HEK293 (cell line): ENCODE measurements at regions not wholly inside any gene's neighbourhood (a gene's known extent, or its start where the extent isn't known, plus 50 kb on each side); places are given as distances from the start of the nearest gene placed in this dataset.

Source experiments
- CTCF ChIA-PET: fragments of 350-600 bp; formaldehyde crosslinking; extraction: SDS; loops from one replicate; lab custom pipeline; 2021; ENCODE audit warnings: antibody characterized with exemption; lab: Yijun Ruan, JAX
- POLR2A ChIA-PET: fragments of 300-600 bp; formaldehyde crosslinking; extraction: SDS; loops from one replicate; lab custom pipeline; 2020; ENCODE audit warnings: antibody characterized with exemption, inconsistent platforms; lab: Yijun Ruan, JAX
- H3K27ac ChIP-seq: fragments of 200-500 bp; sonication (Bioruptor generic); 2 replicates; pipeline ENCODE4 v1.5.1; 2014; ENCODE audit warnings: low read depth, low read length, control low read depth, inconsistent platforms; ENCODE audit errors: extremely low read depth
- H3K36me3 ChIP-seq, 2 experiments: fragments of 200-500 bp in 1 of 2; sonication (Bioruptor generic) in 1 of 2; 1 replicate in 1 of 2; 2 replicates in 1 of 2; pipeline ENCODE4 v1.5.1; 2014 to 2017; ENCODE audit warnings: inconsistent platforms in 2 of 2, low read length in 2 of 2; ENCODE audit not compliant: control insufficient read depth in 2 of 2, insufficient read depth in 1 of 2
- H3K4me1 ChIP-seq: fragments of 200-500 bp; sonication (Bioruptor generic); 2 replicates; pipeline ENCODE4 v1.5.1; 2014; ENCODE audit warnings: mild to moderate bottlenecking, low read length, inconsistent platforms; ENCODE audit not compliant: control insufficient read depth, insufficient read depth
- H3K4me3 ChIP-seq: 2 replicates; pipeline ENCODE4 v1.5.1; 2011; ENCODE audit warnings: low read depth, mild to moderate bottlenecking, control low read depth, low read length, moderate library complexity
- H3K9me3 ChIP-seq: fragments of 200-500 bp; sonication (Bioruptor generic); 2 replicates; pipeline ENCODE4 v1.5.1; 2014; ENCODE audit warnings: low read depth, low read length, inconsistent platforms; ENCODE audit not compliant: control insufficient read depth, insufficient read depth
- CTCF ChIP-seq: fragments of 450-650 bp; formaldehyde crosslinking; IDR thresholded peaks from 2 replicates; pipeline ENCODE4 v1.5.1; 2016; ENCODE audit warnings: missing biosample characterization, missing genetic modification characterization
- EGR2 ChIP-seq: fragments of 450-650 bp; formaldehyde crosslinking; IDR thresholded peaks from 2 replicates; pipeline ENCODE4 v1.5.1; 2016; ENCODE audit warnings: low read depth, missing biosample characterization, missing genetic modification characterization
- GLIS1 ChIP-seq: fragments of 450-650 bp; formaldehyde crosslinking; IDR thresholded peaks from 2 replicates; pipeline ENCODE4 v1.5.1; 2016; ENCODE audit warnings: missing biosample characterization, missing genetic modification characterization
- HOXA7 ChIP-seq: sonication (generic); formaldehyde crosslinking; IDR thresholded peaks from 2 replicates; pipeline ENCODE4 v1.8.1; 2022; ENCODE audit warnings: missing genetic modification reagents, borderline replicate concordance
- PATZ1 ChIP-seq: fragments of 450-650 bp; formaldehyde crosslinking; IDR thresholded peaks from 2 replicates; pipeline ENCODE4 v1.5.1; 2016; ENCODE audit warnings: missing biosample characterization, missing genetic modification characterization
- SETDB1 ChIP-seq: IDR thresholded peaks from one replicate; pipeline ENCODE4 v1.6.1; 2017; ENCODE audit warnings: mild to moderate bottlenecking, low read length, moderate library complexity, mixed read lengths; ENCODE audit not compliant: insufficient read length
- TRIM28 ChIP-seq: IDR thresholded peaks from 2 replicates; pipeline ENCODE4 v1.6.1; 2011; ENCODE audit warnings: low read length, control low read depth, borderline replicate concordance
- ZBTB10 ChIP-seq: fragments of 450-650 bp; formaldehyde crosslinking; IDR thresholded peaks from 2 replicates; pipeline ENCODE4 v1.5.1; 2016; ENCODE audit warnings: missing biosample characterization, missing genetic modification characterization
- ZBTB20 ChIP-seq: fragments of 450-650 bp; formaldehyde crosslinking; IDR thresholded peaks from 2 replicates; pipeline ENCODE4 v1.5.1; 2016; ENCODE audit warnings: missing biosample characterization, missing genetic modification characterization
- ZBTB49 ChIP-seq: fragments of 450-650 bp; formaldehyde crosslinking; IDR thresholded peaks from 2 replicates; pipeline ENCODE4 v1.5.1; 2016; ENCODE audit warnings: missing biosample characterization, missing genetic modification characterization, low read depth
- ZFP37 ChIP-seq: fragments of 450-650 bp; formaldehyde crosslinking; IDR thresholded peaks from 2 replicates; pipeline ENCODE4 v1.5.1; 2016; ENCODE audit warnings: missing biosample characterization, missing genetic modification characterization
- ZNF138 ChIP-seq: fragments of 450-650 bp; formaldehyde crosslinking; IDR thresholded peaks from 2 replicates; pipeline ENCODE4 v1.5.1; 2016; ENCODE audit warnings: missing biosample characterization, missing genetic modification characterization, borderline replicate concordance
- ZNF146 ChIP-seq: fragments of 450-650 bp; formaldehyde crosslinking; IDR thresholded peaks from 2 replicates; pipeline ENCODE4 v1.5.1; 2016; ENCODE audit warnings: missing biosample characterization, missing genetic modification characterization
- ZNF18 ChIP-seq: fragments of 450-650 bp; formaldehyde crosslinking; IDR thresholded peaks from 2 replicates; pipeline ENCODE4 v1.5.1; 2016; ENCODE audit warnings: missing biosample characterization, missing genetic modification characterization
- ZNF2 ChIP-seq: fragments of 450-650 bp; formaldehyde crosslinking; IDR thresholded peaks from 2 replicates; pipeline ENCODE4 v1.5.1; 2016; ENCODE audit warnings: missing biosample characterization, missing genetic modification characterization
- ZNF202 ChIP-seq: fragments of 450-650 bp; formaldehyde crosslinking; IDR thresholded peaks from 2 replicates; pipeline ENCODE4 v1.5.1; 2016; ENCODE audit warnings: missing biosample characterization, missing genetic modification characterization, borderline replicate concordance
- ZNF211 ChIP-seq: fragments of 450-650 bp; formaldehyde crosslinking; IDR thresholded peaks from 2 replicates; pipeline ENCODE4 v1.5.1; 2016; ENCODE audit warnings: low read depth, missing biosample characterization, missing genetic modification characterization
- ZNF223 ChIP-seq: fragments of 450-650 bp; formaldehyde crosslinking; IDR thresholded peaks from 2 replicates; pipeline ENCODE4 v1.5.1; 2016; ENCODE audit warnings: missing biosample characterization, missing genetic modification characterization
- ZNF324 ChIP-seq: fragments of 450-650 bp; formaldehyde crosslinking; IDR thresholded peaks from 2 replicates; pipeline ENCODE4 v1.5.1; 2016; ENCODE audit warnings: missing biosample characterization, missing genetic modification characterization
- ZNF510 ChIP-seq: fragments of 450-650 bp; formaldehyde crosslinking; IDR thresholded peaks from 2 replicates; pipeline ENCODE4 v1.5.1; 2018; ENCODE audit warnings: mild to moderate bottlenecking, missing genetic modification characterization, missing biosample characterization; ENCODE audit not compliant: insufficient replicate concordance
- ZNF529 ChIP-seq: fragments of 450-650 bp; formaldehyde crosslinking; IDR thresholded peaks from 2 replicates; pipeline ENCODE4 v1.5.1; 2017; ENCODE audit warnings: missing genetic modification characterization, missing biosample characterization; ENCODE audit not compliant: insufficient replicate concordance
- ZNF585B ChIP-seq: fragments of 450-650 bp; formaldehyde crosslinking; IDR thresholded peaks from 2 replicates; pipeline ENCODE4 v1.5.1; 2016; ENCODE audit warnings: missing biosample characterization, missing genetic modification characterization
- ZNF701 ChIP-seq: fragments of 450-650 bp; formaldehyde crosslinking; IDR thresholded peaks from 2 replicates; pipeline ENCODE4 v1.5.1; 2016; ENCODE audit warnings: missing biosample characterization, missing genetic modification characterization
- ZNF747 ChIP-seq: fragments of 450-650 bp; formaldehyde crosslinking; IDR thresholded peaks from 2 replicates; pipeline ENCODE4 v1.5.1; 2016; ENCODE audit warnings: missing biosample characterization, missing genetic modification characterization
- TF ChIP-seq, protein P1 (sequence below): fragments of 450-650 bp; formaldehyde crosslinking; IDR thresholded peaks from 2 replicates; pipeline ENCODE4 v1.5.1; 2016; ENCODE audit warnings: missing biosample characterization, missing genetic modification characterization
- TF ChIP-seq, protein P2 (sequence below): fragments of 450-650 bp; formaldehyde crosslinking; IDR thresholded peaks from 2 replicates; pipeline ENCODE4 v1.5.1; 2016; ENCODE audit warnings: missing biosample characterization, missing genetic modification characterization

GRCh38 chr13:64263285-64263684 is 2847.6 kb upstream of the PCDH20 start:
- CTCF ChIA-PET: no interaction called here
- TF ChIP-seq EGR2 (no peak), HOXA7 (CRISPR knock-in tag) (no peak), TRIM28 (peak; percentile 91; the same call in 1 of the 2 replicates), ZBTB20 (tag by site-specific recombination) (no peak), PATZ1 (tag by site-specific recombination) (no peak), ZNF18 (no peak), ZNF324 (tag by site-specific recombination) (no peak), ZNF202 (tag by site-specific recombination) (no peak), ZFP37 (tag by site-specific recombination) (no peak), ZNF510 (no peak), ZNF529 (no peak), ZNF2 (no peak), ZNF585B (tag by site-specific recombination) (peak; percentile 67), ZNF747 (tag by site-specific recombination) (no peak), ZNF138 (tag by site-specific recombination) (no peak), ZNF146 (tag by site-specific recombination) (no peak), SETDB1 (peak; percentile 77), ZBTB10 (tag by site-specific recombination) (no peak), ZNF223 (no peak), CTCF (tag by site-specific recombination) (no peak), ZBTB49 (tag by site-specific recombination) (no peak), ZNF211 (tag by site-specific recombination) (no peak), GLIS1 (tag by site-specific recombination) (no peak), ZNF701 (tag by site-specific recombination) (no peak)
- TF ChIP-seq, protein P1, sequence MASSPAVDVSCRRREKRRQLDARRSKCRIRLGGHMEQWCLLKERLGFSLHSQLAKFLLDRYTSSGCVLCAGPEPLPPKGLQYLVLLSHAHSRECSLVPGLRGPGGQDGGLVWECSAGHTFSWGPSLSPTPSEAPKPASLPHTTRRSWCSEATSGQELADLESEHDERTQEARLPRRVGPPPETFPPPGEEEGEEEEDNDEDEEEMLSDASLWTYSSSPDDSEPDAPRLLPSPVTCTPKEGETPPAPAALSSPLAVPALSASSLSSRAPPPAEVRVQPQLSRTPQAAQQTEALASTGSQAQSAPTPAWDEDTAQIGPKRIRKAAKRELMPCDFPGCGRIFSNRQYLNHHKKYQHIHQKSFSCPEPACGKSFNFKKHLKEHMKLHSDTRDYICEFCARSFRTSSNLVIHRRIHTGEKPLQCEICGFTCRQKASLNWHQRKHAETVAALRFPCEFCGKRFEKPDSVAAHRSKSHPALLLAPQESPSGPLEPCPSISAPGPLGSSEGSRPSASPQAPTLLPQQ (tag by site-specific recombination): no peak
- TF ChIP-seq, protein P2, sequence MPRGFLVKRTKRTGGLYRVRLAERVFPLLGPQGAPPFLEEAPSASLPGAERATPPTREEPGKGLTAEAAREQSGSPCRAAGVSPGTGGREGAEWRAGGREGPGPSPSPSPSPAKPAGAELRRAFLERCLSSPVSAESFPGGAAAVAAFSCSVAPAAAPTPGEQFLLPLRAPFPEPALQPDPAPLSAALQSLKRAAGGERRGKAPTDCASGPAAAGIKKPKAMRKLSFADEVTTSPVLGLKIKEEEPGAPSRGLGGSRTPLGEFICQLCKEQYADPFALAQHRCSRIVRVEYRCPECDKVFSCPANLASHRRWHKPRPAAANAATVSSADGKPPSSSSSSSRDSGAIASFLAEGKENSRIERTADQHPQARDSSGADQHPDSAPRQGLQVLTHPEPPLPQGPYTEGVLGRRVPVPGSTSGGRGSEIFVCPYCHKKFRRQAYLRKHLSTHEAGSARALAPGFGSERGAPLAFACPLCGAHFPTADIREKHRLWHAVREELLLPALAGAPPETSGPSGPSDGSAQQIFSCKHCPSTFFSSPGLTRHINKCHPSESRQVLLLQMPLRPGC (tag by site-specific recombination): no peak
- Histone ChIP-seq H3K4me3 (no peak overlapping the region), H3K4me1 (no peaks in the 10 kb centered on the region), H3K36me3 (no peaks in the 10 kb centered on the region), H3K27ac (no peak overlapping the region), H3K9me3 (no peaks in the 10 kb centered on the region)
- POLR2A ChIA-PET: no interaction called here
